HG02885 (cell line): ENCODE measurements at regions not wholly inside any gene's neighbourhood (a gene's known extent, or its start where the extent isn't known, plus 50 kb on each side); places are given as distances from the start of the nearest gene placed in this dataset.

Experiments
- ATAC-seq: cut with Tn5 transposase; IDR thresholded peaks from one replicate; pipeline ENCODE4 v1.9.1; 2021; ENCODE audit warnings: mild to moderate bottlenecking; ENCODE audit not compliant: unreplicated experiment, poor library complexity

DNA sequence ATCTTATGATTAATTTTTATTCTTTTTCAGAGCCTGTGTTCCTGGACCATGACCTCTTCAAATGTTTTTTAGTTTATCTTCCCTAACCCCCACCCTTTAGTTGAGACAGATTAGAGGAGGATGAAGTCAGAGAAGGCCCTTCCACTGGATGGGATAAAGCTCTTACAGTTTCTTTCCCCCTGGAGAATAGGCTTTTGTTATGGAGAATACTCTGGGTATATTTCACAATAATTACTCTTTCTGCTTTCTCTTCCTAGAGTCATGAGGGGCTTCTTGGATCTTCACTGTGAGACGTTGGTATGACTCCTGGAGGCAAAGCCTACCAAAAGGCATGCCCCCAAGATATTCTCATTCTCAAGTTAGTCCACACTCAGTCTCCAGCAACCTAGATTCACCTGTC lies 144.4 kb upstream of the THRB start:
- no peak for ATAC-seq

DNA sequence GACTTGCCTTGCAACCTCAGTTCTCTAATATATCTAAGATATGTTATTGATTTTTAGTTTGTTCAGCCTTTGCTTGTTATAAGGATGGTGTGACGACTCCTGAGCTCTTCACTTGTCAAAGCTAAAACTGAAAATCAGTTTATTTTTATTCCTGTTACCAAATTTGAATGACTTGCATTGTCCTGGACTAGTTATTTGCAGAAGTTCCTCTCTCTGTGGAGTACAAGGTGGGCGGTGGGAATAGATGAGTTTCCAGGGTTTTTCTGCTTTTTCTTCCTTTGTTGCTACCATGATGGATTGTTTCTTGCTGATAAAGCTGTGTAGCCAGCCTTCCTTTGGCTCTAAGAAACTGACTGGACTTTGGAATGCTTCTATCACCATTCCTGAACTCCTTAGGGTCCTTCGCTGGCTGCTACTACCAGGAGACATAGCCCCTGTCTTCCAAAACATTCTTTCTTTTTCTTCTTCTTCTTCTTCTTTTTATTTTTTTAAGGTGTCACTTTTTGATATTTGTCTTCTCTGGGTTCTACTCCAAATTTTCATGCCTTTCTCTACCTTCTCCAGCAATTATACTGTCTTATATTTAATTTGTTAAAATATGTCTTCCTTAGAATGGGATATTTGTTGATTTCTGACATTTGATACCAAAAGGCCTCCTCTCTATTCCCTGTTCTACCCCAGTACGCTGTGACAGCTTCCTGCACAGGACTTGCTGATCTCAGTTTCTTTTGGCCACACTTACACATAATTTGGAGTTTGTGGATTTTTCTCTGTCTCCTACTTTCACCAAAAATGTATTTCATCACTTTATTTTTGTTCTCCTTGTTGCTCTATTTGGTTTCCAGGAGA lies 145.1 kb upstream of the THRB start:
- ATAC-seq = no peak

DNA sequence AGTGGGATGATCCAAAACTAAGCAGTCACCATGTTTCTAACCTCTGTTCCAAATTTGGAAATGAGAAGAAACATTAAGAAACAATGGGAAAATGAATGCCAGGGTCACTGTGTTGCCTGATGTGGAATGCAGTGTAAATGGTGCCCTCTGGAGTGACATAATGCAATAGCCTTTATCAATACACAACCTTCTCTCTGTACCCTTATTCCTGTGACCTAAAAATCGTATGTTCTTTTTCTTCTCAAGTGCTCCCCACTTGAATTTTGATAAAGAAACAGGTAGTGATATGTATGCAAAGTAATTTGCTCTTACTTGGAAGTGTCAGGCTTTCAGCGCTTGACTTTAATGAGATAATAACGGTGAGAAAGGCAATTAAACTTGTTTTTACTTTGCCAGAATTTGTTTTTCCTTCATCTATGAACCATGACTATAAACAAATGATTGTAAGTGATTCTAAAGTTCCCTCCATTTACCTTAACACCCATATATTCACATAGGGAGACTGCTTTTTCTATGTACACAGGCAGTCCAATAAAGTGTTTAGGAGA lies 145.8 kb upstream of the THRB start:
- ATAC-seq = no peak

DNA sequence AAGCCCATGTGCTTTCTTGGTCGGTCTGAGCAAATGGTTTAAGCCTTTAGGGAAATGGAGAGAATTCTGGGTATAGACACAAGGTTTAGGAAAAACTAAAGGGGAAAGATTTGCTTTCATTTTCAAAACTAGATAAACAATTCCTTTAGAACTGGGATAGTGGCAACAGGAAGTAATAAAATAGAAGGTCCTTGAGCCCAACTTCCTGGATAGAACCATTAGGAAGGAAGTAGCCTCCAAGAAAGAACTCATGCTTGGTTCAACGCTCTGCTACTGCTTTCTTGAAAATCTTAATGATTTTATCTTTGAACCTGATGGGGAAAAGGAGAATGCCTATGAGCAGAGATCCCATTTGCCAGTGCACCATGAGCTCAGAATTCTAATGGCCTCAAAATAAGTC lies 147.0 kb upstream of the THRB start:
- no peak for ATAC-seq

DNA sequence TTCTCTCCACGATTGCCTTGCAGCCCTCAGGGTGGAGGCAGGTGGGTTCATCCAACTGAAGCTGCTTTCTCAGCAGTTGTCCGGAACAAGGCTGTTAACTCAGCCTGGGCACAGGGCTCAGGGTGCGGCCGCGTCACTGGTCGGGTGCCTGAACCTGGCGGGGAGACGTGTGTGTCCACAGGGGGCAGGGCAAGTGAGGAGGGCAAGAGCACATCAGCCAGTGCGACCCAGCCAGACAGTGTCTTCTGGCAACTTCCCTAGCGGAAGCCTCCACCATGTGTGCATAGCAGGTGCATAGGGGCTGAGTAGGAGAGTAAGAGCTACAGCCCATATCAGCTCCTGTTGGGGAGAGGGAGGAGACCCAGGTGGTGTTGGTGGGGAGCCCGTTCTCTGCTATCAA lies 150.4 kb upstream of the THRB start:
- ATAC-seq = no peak

DNA sequence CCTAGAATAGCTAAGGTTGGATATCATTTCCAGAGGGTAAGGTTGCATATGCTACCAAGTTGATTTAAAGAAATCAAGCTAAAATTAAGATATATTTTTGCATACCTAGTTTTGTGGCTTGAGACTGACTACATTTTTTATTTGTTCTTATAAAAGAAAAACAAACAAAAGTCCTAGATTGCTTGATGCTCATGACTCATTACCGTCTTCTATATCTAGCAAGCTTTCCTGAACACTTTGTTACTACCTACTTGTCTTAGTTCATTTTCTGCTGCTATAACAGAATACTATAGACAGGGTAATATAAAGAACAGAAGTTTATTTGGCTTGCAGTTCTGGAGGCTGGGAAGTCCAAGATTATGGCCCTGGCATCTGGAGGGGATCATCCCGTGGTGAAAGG lies 152.1 kb upstream of the THRB start:
- ATAC-seq = no peak

DNA sequence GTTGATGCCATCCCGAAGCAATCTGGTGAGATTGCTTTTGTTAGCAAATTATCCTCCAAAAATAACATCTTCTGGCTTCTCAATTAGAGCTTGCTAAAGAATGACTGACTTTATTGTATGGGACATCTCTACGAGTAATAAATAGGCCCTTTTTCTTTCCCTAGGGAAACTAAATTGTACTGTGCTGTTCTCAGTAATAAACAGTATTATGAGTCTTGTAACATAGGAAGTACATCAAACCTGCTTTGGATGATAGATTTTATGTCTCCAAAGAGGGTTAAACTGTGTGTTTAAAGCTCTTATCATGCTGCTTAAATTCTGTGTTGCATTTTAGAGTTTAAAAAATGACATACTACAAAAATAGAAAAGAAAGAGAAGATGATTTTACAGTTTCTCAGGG lies 153.4 kb upstream of the THRB start:
- no peak for ATAC-seq

DNA sequence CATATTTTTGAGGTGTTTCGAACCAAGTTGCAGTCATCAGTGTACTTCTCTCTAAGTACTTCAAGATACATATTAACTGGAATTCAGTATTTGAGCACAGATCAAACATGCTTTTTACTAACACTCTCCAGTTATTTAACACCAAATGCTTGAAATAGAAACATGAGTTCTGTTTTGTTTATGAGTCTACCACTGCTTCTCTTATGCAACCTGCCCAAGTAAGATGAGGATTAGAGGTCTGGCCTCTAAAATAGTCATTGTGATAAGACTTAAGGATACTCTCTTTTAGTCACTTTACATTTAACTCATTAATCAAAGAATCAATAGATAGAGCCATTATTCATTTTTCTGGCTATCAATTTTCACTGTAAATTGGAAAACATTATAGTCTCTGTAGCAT lies 156.2 kb upstream of the THRB start:
- ATAC-seq = no peak

DNA sequence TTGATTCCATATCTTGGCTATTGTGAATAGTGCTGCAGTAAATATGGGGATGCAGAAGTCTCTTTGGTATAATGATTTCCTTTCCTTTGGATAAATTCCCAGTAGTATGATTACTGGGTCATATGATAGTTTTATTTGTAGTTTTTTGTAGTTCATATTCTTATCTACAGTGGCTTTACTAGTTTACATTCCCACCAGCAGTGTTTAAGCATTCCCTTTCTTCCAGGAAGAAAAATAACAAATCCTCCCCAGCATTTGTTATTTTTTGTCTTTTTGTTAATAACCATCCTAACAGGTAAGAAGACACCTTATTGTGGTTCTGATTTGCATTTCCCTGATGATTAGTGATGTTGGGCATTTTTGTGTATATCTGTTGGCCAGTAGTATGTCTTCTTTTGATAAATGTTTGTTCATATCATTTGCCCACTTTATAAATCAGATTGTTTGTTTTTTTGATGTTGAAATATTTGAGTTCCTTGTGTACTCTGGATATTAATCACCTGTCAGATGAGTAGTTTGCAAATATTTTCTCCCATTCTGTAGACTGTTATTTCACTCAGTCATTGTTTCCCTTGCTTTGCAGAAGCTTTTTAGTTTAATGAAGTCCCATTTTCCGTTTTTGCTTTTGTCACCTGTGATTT lies 163.3 kb upstream of the THRB start:
- no peak for ATAC-seq

DNA sequence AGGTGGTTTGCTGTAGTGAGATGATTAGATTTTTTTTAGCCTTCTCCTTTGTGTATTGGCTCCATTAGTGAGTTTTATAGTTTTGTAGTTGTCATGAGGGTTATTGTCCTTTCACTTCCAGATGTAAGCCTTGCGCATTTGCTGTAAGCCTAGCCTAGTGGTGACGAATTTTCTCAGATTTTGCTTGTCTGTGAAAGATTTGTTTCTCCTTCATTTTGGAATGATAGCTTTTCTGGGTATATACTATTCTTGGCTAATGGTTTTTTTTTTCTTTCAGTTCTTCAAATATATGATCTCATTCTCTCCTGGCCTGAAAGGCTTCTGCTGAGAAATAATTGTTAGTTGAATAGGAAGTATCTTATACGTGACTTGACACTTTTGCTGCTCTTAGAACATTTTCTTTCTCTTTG lies 166.5 kb upstream of the THRB start:
- ATAC-seq = peak; percentile 49

DNA sequence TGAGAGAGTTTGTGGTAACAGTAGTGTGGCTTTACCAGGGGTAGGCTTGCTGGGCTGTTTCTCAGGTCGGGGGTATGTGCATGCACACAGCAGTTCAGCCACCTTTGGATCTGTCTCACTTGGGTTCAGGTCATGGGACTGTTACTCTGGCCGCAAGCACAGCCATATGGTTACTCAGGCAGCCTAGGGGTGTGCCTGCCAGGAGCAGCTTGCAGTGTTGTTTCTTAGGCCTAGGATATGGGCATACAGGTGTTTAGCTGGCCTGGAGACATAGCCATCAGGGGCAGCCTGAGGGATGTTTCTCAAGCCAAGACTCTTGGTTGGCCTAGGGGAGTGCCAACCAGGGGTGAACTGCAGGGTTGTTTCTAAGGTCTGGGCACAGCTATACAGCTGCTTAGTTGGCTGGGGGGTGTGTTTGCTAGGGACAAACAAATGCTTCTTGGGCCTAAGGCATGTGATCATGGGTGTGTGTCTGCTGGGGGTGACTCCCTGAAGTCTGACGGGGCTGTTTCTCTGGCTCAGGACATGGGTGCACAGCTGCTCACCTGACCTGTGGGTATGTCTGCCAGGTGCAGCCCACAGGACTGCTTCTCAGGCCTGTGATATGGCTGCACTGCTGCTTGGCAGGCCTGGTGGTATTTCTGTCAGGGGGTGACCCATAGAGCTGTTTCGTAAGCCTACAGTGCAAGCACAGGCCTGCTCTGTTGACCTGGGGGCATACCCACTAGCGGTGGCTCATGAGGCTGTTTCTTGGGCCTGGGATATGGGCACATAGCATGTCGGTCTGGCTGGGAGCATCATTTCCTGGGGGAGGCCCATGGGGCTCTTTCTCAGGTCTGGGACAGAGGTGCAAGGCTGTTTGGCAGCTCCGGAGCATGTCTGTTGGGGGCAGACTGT lies 168.0 kb upstream of the THRB start:
- ATAC-seq = no peak

DNA sequence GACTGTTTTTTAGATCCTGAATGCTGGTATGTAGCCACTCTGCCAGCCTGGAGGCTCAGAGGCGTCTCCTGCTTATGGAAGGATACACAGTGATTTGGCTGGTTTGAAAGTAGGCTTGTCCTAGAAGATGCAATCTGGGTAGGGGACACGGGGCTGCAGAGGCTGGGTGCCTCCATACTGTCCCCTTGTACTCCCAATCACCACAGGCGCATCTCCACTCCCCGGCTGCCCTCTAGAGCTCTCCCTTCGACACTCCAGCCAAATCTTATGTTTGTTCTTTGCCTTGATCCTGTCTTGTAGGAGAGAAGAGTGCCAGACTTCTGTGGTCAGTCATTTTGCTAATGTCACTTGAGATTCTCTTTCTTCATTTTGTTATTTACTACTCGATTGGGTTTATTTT lies 168.8 kb upstream of the THRB start:
- no peak for ATAC-seq

DNA sequence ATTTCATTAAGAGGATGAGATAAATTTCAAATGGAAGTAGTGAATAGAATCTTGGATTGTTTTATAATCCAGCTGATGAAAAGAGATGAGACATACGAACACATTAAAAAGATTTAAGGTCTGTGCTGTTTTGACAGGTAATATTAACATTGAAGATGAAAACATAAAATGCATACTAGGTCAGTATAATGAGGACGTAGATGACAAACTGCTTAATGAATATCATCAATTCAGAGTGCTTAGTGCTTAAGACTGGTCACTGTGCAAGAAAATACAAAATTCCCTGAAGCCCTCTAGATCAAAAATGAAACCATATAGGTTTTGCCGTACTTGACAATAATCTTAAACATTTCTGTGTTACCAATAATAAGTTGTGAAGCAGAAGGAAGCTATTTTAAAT lies 173.4 kb upstream of the THRB start:
- no peak for ATAC-seq

DNA sequence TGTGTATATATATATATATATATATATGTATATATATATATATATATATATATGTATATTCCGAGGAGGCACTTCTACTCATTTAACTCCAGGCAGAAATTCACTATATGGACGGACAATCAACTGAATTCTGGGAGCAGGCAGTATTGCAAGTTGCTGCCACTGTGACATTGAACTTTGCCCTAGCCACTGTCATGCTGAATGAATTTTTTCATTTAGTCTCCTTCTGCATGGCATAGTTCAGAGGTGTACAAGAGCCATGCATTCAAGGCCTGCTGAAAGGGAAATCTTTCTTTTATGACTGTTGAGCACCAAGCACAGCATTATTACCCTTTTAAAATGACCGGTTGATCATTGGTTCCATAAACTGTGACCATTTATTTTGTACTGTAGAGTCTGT lies 176.2 kb upstream of the THRB start:
- ATAC-seq = no peak

DNA sequence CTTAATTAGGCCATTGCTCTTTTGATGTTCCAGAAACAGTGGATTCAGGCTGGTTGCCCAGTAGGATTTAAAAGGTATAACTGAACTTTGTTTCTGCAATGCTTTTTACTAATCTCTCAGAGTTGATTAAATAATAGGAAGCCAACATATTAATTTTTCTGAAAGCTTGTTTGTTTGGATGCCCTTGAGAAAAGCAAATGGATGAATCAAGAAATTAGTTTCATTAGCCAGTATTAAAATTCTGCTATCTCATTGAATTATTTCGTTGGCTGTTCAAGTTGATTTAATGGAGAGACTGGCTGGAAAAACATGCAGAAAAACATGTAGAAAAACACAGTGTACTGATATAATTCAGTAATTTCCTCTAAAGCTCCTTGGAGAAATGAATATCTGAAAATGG lies 178.9 kb upstream of the THRB start:
- no peak for ATAC-seq

DNA sequence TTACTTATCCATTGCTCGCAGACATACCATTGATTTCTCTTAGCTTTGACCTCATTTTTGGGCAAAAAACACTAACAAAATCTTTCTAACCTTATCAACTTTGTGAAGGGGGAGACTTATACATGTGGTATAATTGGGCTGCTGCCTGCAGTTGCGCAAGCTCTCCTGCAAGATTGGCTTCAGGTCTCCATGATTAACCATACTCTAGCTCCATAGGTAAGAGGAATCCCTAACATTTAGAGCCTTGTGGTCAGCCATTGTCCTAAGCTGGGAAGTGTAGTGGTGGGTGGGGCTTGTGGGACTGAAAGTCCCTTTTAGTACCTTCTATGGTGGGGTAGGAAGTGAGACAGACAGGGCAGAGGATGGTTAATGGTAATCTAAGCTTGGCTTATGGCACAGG lies 179.6 kb upstream of the THRB start:
- ATAC-seq = no peak

DNA sequence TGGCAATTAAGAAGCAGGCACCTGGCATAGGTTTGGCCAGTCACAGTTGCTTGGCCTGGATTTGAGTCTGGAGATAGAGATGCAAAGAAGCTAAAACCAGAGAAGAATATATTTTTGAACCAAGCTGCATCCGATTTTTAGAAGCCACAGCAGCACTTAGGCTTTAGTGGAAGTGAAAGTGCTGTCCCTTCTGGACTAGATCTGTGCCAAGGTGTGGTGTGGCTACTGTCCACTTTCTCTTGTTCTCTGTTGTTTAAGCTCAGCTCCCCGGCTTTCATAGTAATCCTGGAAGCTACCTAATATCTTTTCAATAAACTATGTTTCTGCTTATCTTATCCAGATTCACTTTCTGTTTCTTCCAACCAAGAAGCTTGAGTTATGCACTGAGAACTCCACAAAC lies 183.4 kb upstream of the THRB start:
- peak; percentile 29 for ATAC-seq

DNA sequence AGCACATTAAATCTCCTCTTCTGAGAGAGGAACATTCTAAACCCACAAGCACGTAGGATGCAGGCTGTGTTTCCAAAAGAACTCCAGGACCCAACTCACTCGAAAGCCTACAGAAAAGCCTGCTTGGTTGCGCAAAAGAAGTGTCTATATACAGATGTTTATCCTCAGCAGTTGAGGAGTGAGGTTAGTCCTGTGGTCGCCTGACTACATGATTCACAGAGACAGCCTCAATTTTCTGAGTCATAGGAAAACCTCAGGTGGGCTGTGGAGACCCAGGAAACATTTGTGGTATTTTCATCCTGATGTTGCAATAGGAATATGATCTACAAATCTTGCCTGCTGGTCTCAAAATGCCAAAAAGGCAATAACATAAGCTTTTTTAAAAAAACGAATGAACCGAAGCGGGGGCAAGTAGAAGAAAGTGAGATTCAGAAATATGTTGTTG lies 183.8 kb upstream of the THRB start:
- peak; percentile 34 for ATAC-seq

DNA sequence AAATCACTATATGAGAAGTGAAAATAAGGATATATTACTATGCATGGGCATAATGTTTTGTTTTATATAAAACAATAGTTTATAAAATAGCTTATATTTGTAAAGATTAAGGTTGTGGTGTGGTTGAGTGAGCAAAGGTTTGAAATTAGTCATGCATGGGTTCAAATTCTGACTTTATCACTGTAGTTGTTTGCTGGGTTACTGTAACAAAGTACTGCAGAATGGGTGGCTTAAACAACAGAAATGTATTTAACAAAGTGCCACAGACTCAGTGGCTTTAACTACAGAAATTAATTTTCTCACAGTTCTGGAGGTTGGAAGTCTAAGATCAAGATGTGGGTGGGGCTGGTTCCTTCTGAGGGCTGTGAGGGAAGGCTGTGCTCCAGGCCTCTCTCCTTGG lies 184.8 kb upstream of the THRB start:
- no peak for ATAC-seq

DNA sequence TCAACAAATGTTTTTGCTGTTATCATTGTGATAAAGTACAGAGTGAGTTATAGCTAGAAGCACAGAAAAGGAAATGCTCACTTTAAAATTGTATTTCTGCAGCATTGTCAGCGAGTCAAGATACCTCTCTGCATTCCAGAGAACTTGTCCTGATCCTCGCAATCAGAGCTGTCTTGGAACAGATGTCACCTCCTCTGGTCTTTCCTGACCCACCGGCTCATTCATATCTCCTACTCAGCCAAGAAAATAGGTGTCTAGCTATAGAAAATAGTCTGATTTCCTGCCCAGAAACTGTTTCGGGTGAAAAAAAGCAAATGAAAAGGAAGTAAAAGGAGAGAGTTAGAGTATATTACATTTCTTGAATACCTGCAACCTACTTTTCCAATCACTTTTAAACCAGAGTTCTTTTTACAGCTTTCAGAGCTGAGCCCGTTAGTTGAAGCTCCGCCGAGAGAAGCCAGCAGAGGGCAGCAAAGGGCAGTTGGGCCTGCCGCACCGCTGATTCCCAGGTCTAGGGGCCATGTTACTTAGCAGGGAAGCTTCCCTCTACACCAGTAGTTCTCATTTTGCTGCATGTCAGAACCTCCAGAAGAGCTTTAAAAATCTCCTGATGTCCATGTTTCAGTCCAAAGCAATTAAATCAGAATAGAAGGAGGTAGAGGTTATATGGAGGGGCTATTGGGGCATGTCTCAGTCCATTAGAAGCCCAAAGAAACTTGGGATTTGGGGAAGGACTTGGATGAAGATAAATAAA lies 185.7 kb upstream of the THRB start:
- ATAC-seq = peak; percentile 91
